Cardiac muscle cell (in vitro differentiated cells and primary cell): ENCODE measurements at regions not wholly inside any gene's neighbourhood (a gene's known extent, or its start where the extent isn't known, plus 50 kb on each side); places are given as distances from the start of the nearest gene placed in this dataset.

Experiments used
- DNase-seq, 2 donors: peaks; one replicate each; pipeline versions ENCODE4 v3.0.0 to v3.0.0-alpha.2; 2010 to 2017; ENCODE audit warnings: low read depth in 1 of 2, low spot score in 1 of 2
- H3K27ac ChIP-seq: fragments of 200-600 bp; sonication (generic); 2 replicates; pipeline ENCODE4 v1.5.1; 2016
- H3K27me3 ChIP-seq: fragments of 200-600 bp; sonication (generic); 2 replicates; pipeline ENCODE4 v1.6.0; 2016; ENCODE audit warnings: control low read depth
- H3K36me3 ChIP-seq: fragments of 200-600 bp; sonication (generic); 2 replicates; pipeline ENCODE4 v1.5.1; 2016; ENCODE audit warnings: control low read depth
- H3K4me1 ChIP-seq: fragments of 200-600 bp; sonication (generic); 2 replicates; pipeline ENCODE4 v1.8.1; 2017; ENCODE audit warnings: low read depth, mild to moderate bottlenecking, mixed run types
- H3K4me3 ChIP-seq: fragments of 200-600 bp; sonication (generic); 2 replicates; pipeline ENCODE4 v1.5.1; 2016; ENCODE audit warnings: mild to moderate bottlenecking
- H3K9me3 ChIP-seq: fragments of 200-600 bp; sonication (generic); 2 replicates; pipeline ENCODE4 v1.5.1; 2017; ENCODE audit warnings: low read depth, mild to moderate bottlenecking, control low read depth
- TF ChIP-seq, protein P1 (sequence below): IDR thresholded peaks from 2 replicates; pipeline ENCODE4 v1.5.1; 2012; ENCODE audit warnings: low read depth, mild to moderate bottlenecking, low read length

GRCh38 chr10:129386415-129387257 lies 80.4 kb upstream of the MGMT start:
- no peak for DNase-seq

DNA sequence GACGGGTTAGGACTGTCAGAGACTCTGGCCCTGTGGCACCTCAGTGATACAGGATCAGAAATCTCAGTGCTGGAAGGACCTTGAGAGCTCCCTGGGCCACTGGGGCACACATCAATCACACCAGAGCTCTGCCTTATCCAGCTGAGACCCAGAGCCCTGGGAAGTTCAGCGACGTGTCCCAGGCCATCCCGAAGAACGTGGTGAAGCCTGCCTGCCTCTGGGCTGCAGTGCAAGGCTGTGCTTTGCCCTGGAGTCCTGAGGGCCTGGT lies 79.8 kb upstream of the MGMT start:
- H3K9me3 ChIP-seq: no peaks in the 10 kb centered on the region
- H3K27me3 ChIP-seq: no peaks in the 10 kb centered on the region
- TF ChIP-seq, protein P1, sequence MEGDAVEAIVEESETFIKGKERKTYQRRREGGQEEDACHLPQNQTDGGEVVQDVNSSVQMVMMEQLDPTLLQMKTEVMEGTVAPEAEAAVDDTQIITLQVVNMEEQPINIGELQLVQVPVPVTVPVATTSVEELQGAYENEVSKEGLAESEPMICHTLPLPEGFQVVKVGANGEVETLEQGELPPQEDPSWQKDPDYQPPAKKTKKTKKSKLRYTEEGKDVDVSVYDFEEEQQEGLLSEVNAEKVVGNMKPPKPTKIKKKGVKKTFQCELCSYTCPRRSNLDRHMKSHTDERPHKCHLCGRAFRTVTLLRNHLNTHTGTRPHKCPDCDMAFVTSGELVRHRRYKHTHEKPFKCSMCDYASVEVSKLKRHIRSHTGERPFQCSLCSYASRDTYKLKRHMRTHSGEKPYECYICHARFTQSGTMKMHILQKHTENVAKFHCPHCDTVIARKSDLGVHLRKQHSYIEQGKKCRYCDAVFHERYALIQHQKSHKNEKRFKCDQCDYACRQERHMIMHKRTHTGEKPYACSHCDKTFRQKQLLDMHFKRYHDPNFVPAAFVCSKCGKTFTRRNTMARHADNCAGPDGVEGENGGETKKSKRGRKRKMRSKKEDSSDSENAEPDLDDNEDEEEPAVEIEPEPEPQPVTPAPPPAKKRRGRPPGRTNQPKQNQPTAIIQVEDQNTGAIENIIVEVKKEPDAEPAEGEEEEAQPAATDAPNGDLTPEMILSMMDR: no peak
- no peak overlapping the region for H3K4me3 ChIP-seq
- DNase-seq: no peak
- no peaks in the 10 kb centered on the region for H3K4me1 ChIP-seq
- no peaks in the 10 kb centered on the region for H3K36me3 ChIP-seq
- H3K27ac ChIP-seq: no peak overlapping the region

More at GRCh38 chr10:129386415-129387257, 80.4 kb upstream of the MGMT start:
- TF ChIP-seq, protein P1: no peak
- Histone ChIP-seq H3K36me3 (no peaks in the 10 kb centered on the region), H3K4me1 (no peaks in the 10 kb centered on the region), H3K4me3 (no peak overlapping the region), H3K27ac (no peak overlapping the region), H3K9me3 (no peaks in the 10 kb centered on the region), H3K27me3 (no peaks in the 10 kb centered on the region)

DNA sequence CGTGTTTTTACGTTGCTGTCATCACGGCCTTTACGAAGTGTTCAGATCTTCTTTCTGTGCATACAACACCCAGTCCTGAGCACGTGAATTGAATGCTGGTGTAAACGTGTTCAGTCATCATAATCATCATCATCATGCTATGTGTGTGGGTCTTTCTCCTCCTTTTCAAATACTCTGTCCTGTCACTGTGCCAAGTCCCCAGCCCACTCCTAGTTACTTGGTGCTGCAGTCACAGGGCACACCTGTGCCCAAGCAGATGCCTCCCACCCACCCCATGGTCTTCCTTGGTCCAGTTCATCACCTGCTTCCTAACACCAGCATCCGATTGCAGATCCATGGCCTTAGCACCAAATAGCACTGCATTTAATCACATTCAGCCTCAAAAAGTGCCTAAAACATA lies 78.6 kb upstream of the MGMT start:
- no peak for DNase-seq
- no peaks in the 10 kb centered on the region for H3K4me1 ChIP-seq
- no peak overlapping the region for H3K4me3 ChIP-seq
- H3K27ac ChIP-seq: no peak overlapping the region
- no peaks in the 10 kb centered on the region for H3K9me3 ChIP-seq
- TF ChIP-seq, protein P1: no peak
- no peaks in the 10 kb centered on the region for H3K36me3 ChIP-seq
- H3K27me3 ChIP-seq: no peaks in the 10 kb centered on the region

DNA sequence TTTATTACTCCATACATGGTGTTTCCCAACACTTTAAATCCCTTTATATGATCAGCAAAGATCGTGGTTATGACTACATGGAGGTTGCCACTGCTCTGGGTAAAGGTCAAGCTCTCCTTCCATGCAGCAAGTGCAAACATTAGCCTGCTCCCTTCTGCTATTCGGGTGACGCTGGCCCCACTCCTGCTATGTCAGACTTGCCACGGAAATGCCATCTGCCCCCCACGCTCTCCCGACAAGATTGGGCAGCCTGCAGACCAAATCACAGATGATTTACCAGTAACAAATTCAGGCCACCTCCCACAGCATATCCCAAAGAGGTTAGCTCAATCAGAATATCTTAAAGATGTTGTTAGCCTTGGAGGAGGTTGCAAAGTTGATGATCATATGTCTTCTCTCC lies 77.8 kb upstream of the MGMT start:
- Histone ChIP-seq H3K9me3 (no peaks in the 10 kb centered on the region), H3K4me1 (no peaks in the 10 kb centered on the region), H3K27ac (no peak overlapping the region), H3K36me3 (no peaks in the 10 kb centered on the region), H3K27me3 (no peaks in the 10 kb centered on the region), H3K4me3 (no peak overlapping the region)
- DNase-seq: no peak
- TF ChIP-seq, protein P1: no peak

GRCh38 chr10:129390147-129390546 lies 76.9 kb upstream of the MGMT start:
- H3K4me1 ChIP-seq: no peaks in the 10 kb centered on the region
- H3K27ac ChIP-seq: no peak overlapping the region
- DNase-seq: no peak
- H3K4me3 ChIP-seq: no peak overlapping the region
- no peaks in the 10 kb centered on the region for H3K27me3 ChIP-seq
- TF ChIP-seq, protein P1: no peak
- H3K9me3 ChIP-seq: no peaks in the 10 kb centered on the region
- no peaks in the 10 kb centered on the region for H3K36me3 ChIP-seq
